H7 (cell line): ENCODE measurements at regions not wholly inside any gene's neighbourhood (a gene's known extent, or its start where the extent isn't known, plus 50 kb on each side); places are given as distances from the start of the nearest gene placed in this dataset.

Experiments used
- DNase-seq: peaks from one replicate; pipeline ENCODE4 v3.0.0; 2012
- H3K27me3 ChIP-seq: 2 replicates; pipeline ENCODE4 v1.6.0; 2011; ENCODE audit warnings: mild to moderate bottlenecking, low read length; ENCODE audit not compliant: control insufficient read depth, insufficient read depth
- H3K36me3 ChIP-seq: replicated peaks from 2 replicates; pipeline ENCODE4 v1.5.1; 2011; ENCODE audit warnings: low read length; ENCODE audit not compliant: control insufficient read depth, insufficient read depth
- H3K4me3 ChIP-seq: 2 replicates; pipeline ENCODE4 v1.5.1; 2011; ENCODE audit warnings: low read depth, mild to moderate bottlenecking, control low read depth, low read length, moderate library complexity; ENCODE audit not compliant: insufficient read depth

DNA sequence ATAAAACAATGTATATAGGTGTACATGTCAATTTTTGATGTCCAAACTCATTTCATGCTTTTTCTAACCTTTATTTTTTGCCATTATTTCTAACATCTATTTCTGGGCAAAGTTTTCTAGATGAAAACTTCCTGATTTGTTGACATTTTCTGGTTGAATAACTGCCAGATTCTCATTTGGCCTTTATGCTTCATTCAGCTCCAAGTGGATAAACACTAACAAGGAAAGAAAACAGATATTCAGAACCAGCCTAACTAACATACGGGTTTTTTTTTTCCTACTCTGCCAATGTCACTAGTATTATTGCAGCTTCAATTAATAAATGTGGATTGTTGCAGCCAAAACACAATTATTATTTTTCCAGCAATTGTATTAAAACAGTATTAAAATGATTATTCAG is 50.9 kb upstream of the RAP1GDS1 start:
- no peaks in the 10 kb centered on the region for H3K36me3 ChIP-seq
- DNase-seq, result no peak
- no peaks in the 10 kb centered on the region for H3K27me3 ChIP-seq
- H3K4me3 ChIP-seq, result no peak overlapping the region

DNA sequence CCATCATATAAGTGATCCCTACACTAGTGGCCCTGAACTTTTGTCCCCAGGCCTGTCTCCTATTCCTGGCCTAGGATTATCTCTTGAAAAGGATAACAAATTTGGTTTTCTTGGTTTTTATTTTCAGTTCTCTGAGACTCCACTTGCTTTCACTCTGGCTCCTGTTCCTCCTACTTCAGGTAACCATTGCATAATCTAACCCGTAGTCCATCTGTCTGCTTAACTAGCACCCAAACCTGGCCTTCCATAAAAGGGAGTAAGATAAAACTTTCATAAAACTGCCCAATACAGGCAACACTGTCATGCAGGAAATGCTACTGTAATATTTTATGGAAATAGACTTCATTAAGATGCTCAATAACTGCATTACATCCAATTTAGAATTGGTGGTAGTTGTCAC is 52.1 kb upstream of the RAP1GDS1 start:
- no peak for DNase-seq
- Histone ChIP-seq H3K27me3 (no peaks in the 10 kb centered on the region), H3K4me3 (no peak overlapping the region), H3K36me3 (no peaks in the 10 kb centered on the region)

DNA sequence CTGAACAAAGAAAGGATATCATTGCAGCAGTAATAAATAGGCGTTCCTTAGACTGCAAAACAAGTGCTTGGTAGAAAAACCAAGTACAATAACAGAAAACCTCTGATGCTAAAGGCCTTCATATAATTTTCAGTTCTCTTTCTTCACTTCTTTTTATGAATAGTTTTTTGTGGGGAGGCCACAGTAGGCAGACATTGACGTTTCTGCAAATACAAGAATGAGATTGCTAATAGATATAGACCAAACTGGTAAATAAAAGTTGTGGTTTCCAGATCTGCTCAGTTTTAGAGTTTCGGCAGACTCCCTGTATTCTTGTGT is 57.0 kb upstream of the RAP1GDS1 start:
- DNase-seq, result no peak
- H3K27me3 ChIP-seq, result no peaks in the 10 kb centered on the region
- H3K36me3 ChIP-seq, result no peaks in the 10 kb centered on the region; the same call in 1 of the 2 replicates
- H3K4me3 ChIP-seq, result no peak overlapping the region

DNA sequence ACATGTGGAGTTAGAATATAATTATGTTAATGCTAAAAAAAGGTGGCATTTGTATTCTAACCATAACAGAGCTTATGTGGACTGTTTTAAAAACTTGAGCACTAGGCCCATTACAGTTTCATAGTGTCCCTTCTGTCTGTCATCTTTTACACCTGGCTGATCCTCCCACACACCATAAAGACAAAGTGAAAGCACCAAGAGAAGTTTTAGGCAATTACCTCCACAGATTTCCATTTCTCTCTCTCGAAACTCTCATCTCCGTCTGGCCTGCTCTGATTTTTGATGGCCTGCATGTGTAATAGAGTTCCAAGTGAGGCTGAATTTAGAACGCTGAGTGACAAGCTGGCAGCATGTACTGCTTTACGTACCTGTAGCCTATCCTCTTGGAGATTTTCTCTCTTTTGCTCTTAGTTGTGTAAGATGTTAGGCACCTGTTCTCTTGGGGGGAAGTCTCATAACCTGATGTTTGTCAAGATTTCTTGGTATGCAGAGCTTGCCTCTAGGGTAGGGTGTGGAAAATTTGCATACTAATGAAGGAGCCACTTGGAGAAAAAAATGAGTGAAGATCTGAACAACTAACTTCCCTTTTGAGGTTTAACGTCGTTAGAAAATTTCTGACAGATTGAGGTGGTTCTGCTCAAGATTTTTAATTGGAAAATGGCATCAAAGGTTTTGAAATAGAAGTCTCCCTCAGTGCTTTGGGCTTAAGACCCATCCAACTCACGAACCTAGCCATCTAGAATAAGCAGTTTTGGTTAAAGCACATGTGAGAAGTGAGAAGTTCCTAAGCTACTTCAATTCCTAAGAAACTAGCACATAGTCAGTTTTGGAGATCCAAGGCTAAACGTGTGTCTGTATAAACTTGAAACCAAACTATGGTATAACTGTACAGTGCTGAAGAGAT is 57.6 kb upstream of the RAP1GDS1 start:
- no peaks in the 10 kb centered on the region for H3K27me3 ChIP-seq
- no peak overlapping the region for H3K4me3 ChIP-seq
- peak; percentile 11 for DNase-seq
- no peaks in the 10 kb centered on the region; the same call in 1 of the 2 replicates for H3K36me3 ChIP-seq

DNA sequence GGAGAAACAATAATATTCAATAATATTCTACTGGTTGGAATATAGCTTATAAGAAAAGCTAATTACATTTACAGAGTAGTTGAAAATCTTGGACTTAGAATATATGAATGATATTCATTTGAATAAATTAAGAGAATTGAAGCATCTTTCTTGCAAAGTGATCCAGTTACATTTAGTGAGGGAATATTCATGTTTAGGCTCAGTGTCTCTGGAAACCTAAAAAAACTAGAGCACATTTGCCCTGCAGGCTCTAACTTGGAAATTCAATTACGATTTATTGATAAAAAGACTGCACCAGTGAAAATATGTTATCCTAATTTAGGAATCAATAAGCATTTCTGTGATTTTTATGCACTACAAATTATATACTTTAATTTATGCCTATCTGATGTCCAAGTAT is 58.3 kb upstream of the RAP1GDS1 start:
- Histone ChIP-seq H3K36me3 (no peaks in the 10 kb centered on the region; the same call in 1 of the 2 replicates), H3K4me3 (no peak overlapping the region), H3K27me3 (no peaks in the 10 kb centered on the region)
- DNase-seq, result no peak

DNA sequence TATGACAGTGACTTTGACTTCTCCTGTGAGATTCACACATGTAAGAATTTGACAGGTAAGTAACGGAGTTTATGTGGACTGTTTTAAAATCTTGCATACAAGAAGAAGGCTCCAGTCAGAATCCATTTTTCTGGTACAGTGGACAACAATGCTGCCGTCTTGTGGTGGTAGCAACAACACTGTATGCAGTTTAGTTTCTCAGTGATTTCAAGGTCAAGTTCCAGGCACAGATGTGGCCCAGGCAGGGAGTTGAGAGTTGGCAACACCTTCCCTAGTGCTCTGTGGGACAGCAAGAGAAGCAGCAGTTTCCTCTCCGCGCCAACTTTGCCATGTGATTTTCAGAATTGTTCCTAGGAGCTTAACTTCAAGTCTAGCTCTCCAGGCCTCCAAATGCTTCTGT is 56.0 kb upstream of the STPG2 start:
- no peaks in the 10 kb centered on the region; the same call in 1 of the 2 replicates for H3K36me3 ChIP-seq
- H3K4me3 ChIP-seq, result no peak overlapping the region
- no peaks in the 10 kb centered on the region for H3K27me3 ChIP-seq
- DNase-seq, result no peak

DNA sequence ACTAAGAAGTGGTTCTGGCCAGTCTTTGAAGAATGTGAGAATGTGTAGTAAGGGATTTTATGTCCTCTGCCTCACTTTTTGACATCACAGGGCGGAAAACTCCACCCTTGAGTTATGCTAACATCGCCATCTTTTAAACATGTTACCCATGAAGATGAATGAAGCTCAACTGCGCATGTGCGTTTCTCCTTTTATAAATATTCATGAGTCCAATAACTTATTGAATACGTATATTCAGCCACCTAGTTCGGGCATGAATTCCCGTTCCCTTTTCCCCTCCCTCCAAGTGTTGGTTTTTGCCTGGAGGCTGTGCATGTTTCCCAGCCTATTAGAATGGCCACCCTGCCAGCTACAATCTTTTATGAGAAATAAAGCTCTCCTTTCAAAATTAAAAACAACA is 51.7 kb upstream of the STPG2 start:
- H3K4me3 ChIP-seq, result no peak overlapping the region
- DNase-seq, result no peak
- H3K27me3 ChIP-seq, result no peaks in the 10 kb centered on the region
- H3K36me3 ChIP-seq, result no peaks in the 10 kb centered on the region

DNA sequence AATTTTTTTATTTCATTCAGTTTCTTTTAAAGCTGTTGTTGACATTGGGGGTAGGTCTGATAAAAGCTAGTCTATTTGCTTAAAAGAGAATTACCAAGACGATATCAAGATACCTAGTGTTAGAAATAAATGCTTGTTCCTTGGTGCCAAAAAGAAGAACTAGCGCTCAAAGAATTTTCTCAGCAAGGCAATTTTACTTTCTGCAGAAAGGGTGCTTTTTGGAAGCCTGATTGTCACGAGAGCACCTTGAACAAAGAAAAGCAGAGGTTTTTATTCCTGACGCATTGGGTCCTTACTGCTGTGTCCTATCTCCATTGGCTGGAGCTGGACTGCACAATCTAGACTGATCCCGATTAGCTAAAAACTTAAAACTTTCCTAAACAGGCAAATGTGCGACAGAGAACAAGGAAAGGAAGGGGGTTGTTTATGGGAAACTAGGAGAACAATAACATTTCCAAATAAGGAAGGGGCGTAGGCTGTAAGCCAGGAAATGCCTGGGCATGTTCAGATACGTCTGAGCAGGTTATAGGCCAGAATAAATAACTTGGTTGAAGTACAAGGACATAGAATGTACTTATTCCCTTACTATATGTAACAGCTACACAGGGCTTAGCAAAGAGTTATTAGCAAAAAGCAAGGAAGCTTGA is 50.3 kb upstream of the STPG2 start:
- Histone ChIP-seq H3K36me3 (no peaks in the 10 kb centered on the region), H3K4me3 (no peak overlapping the region), H3K27me3 (no peaks in the 10 kb centered on the region)
- no peak for DNase-seq
